ENCODE measurements at regions not wholly inside any gene's neighbourhood (a gene's known extent, or its start where the extent isn't known, plus 50 kb on each side); places are given as distances from the start of the nearest gene placed in this dataset.

DNA sequence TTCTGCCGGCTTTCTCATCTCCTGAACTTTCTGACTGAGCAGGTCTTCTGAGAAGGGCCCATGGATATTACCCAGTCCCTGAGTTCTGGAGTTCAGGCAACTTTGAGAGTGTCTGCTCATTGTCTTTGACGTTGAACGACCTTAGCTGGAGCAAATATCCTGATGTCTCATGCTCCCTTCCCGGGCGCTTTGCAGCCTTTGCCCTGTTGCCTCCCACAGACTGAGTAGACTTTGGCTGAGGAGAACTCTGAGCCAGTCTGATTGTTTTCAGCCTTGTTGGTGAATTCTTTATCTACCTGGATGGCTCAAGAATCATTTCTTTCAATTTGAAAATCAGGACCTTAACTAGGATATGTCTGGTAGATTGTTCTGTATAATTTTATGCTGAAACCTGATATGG lies 353.7 kb downstream of the GLRX3 start:
- no peaks in the 10 kb centered on the region for H3K9me3 ChIP-seq (ENCODE audit: control insufficient read depth, low read length)
- H3K4me1 ChIP-seq (ENCODE audit: control insufficient read depth, insufficient read depth, low read length, poor library complexity, severe bottlenecking): no peaks in the 10 kb centered on the region
- DNase-seq: no peak
- no peaks in the 10 kb centered on the region for H3K27me3 ChIP-seq (replicated peaks; ENCODE audit: control insufficient read depth, insufficient read depth, low read length, poor library complexity, severe bottlenecking)
- H3K27ac ChIP-seq (ENCODE audit: insufficient read depth, low read length, poor library complexity, severe bottlenecking): no peak overlapping the region
- H3K36me3 ChIP-seq (ENCODE audit: control insufficient read depth, insufficient read depth, low read length): no peaks in the 10 kb centered on the region
- H3K4me3 ChIP-seq (ENCODE audit: insufficient read depth, low read depth, low read length, poor library complexity, severe bottlenecking): no peak overlapping the region

DNA sequence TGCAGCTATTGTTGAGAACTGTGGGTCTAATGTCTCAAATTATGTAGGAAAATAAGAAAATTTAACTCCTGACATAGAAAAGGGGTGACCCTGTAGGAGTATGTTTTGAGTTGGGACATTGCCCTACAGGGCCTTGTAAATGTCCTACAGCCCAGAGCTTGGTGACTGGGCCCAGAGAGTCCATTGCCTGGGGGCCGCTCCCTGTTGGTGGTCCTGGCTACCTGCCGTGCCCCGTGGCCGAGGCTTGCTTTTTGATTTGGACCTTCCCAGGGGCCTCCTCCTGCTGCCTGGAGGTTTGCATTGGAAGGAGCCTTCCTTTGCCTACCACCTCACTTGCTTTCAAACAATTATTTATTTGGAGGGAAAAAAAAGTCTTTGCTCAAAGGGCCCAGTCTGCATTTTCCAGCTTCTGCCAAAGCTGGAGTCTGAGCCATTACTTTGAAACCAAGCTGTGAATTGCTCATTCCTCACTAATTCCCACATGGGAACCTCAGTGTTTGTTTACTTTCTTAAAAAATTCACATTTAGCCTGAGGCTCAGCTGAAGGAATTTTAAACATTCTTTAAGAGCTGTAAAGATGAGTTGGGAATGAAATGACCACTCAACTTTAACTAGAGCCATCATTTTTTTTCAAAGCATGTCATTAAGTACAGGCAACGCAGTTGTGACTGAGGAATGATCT lies 355.0 kb downstream of the GLRX3 start:
- no peak for DNase-seq
- no peak overlapping the region for H3K4me3 ChIP-seq (ENCODE audit: insufficient read depth, low read depth, low read length, poor library complexity, severe bottlenecking)
- no peaks in the 10 kb centered on the region for H3K9me3 ChIP-seq (ENCODE audit: control insufficient read depth, low read length)
- no peaks in the 10 kb centered on the region for H3K36me3 ChIP-seq (ENCODE audit: control insufficient read depth, insufficient read depth, low read length)
- no peak overlapping the region for H3K27ac ChIP-seq (ENCODE audit: insufficient read depth, low read length, poor library complexity, severe bottlenecking)
- no peaks in the 10 kb centered on the region for H3K27me3 ChIP-seq (replicated peaks; ENCODE audit: control insufficient read depth, insufficient read depth, low read length, poor library complexity, severe bottlenecking)
- H3K4me1 ChIP-seq (ENCODE audit: control insufficient read depth, insufficient read depth, low read length, poor library complexity, severe bottlenecking): no peaks in the 10 kb centered on the region

DNA sequence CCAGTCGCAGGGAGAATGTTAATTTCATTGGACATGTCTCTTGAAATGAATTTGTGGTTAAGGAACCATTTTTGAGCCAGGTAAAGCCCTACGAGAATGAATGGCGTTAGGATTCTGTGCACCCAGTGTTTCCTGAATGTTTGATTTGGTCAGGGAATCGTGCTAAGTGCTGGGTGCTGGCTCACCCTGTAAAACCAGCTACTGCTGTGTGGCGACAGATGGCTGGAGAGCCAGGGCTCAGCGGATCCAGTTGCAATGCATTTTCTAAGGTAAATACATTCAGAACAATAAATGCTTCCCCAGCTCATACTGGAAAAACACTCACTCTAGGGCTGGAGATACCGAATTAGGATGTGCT lies 355.5 kb downstream of the GLRX3 start:
- H3K27ac ChIP-seq (ENCODE audit: insufficient read depth, low read length, poor library complexity, severe bottlenecking): no peak overlapping the region
- H3K9me3 ChIP-seq (ENCODE audit: control insufficient read depth, low read length): no peaks in the 10 kb centered on the region
- H3K4me3 ChIP-seq (ENCODE audit: insufficient read depth, low read depth, low read length, poor library complexity, severe bottlenecking): no peak overlapping the region
- no peaks in the 10 kb centered on the region for H3K27me3 ChIP-seq (replicated peaks; ENCODE audit: control insufficient read depth, insufficient read depth, low read length, poor library complexity, severe bottlenecking)
- no peak for DNase-seq
- H3K4me1 ChIP-seq (ENCODE audit: control insufficient read depth, insufficient read depth, low read length, poor library complexity, severe bottlenecking): no peaks in the 10 kb centered on the region
- H3K36me3 ChIP-seq (ENCODE audit: control insufficient read depth, insufficient read depth, low read length): no peaks in the 10 kb centered on the region

DNA sequence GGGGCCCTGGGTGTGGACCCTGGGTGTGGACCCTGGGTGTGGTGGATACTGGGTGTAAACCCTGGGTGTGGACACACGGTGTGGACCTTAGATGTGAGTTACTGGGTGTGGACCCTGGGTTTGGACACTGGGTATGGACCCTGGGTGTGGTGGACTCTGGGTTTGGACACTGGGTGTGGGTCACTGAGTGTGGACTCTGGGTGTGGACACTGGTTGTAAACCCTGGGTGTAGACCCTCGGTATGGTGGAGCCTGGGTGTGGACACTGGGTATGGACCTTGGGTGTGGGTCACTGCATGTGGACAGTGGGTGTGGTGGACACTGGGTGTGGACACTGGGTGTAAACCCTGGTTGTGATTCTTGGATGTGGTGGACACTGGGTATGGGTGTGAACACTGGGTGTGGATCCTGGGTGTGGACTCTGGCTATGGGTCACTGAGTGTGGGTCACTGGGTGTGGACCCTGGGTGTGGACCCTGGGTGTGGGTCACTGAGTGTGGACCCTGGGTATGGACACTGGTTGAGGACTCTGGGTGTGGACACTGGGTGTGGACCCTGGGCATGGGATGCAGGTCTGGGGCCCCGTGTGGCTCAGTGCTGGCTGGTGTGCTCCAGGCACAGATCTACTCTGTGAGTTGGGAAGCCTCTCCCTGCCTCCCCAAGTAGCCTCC lies 356.2 kb downstream of the GLRX3 start:
- no peaks in the 10 kb centered on the region for H3K36me3 ChIP-seq (ENCODE audit: control insufficient read depth, insufficient read depth, low read length)
- no peaks in the 10 kb centered on the region for H3K27me3 ChIP-seq (replicated peaks; ENCODE audit: control insufficient read depth, insufficient read depth, low read length, poor library complexity, severe bottlenecking)
- no peaks in the 10 kb centered on the region for H3K9me3 ChIP-seq (ENCODE audit: control insufficient read depth, low read length)
- no peak overlapping the region for H3K4me3 ChIP-seq (ENCODE audit: insufficient read depth, low read depth, low read length, poor library complexity, severe bottlenecking)
- no peaks in the 10 kb centered on the region for H3K4me1 ChIP-seq (ENCODE audit: control insufficient read depth, insufficient read depth, low read length, poor library complexity, severe bottlenecking)
- DNase-seq: no peak
- no peak overlapping the region for H3K27ac ChIP-seq (ENCODE audit: insufficient read depth, low read length, poor library complexity, severe bottlenecking)

DNA sequence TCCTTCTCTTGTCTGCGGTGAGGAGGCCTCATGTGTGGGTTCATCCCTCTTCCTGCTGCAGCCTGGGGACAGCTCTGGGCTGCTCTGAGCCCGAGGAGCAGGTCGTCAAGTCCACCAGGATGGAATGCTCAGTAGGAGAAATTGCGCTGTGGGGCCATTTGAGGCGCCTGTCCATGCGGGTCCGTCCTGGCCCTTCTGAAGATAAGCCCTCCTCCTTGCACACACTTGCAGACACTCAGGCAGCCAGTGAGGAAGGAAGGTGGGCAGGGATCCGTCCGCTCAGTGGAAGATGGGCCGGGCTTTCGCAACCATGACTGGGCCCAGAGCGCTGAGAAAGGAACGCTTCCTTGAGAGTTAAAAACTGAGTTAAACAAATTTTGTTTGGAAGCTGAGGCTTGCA lies 356.8 kb downstream of the GLRX3 start:
- Histone ChIP-seq H3K9me3 (ENCODE audit: control insufficient read depth, low read length) (no peaks in the 10 kb centered on the region), H3K27ac (ENCODE audit: insufficient read depth, low read length, poor library complexity, severe bottlenecking) (no peak overlapping the region), H3K36me3 (ENCODE audit: control insufficient read depth, insufficient read depth, low read length) (no peaks in the 10 kb centered on the region)

DNA sequence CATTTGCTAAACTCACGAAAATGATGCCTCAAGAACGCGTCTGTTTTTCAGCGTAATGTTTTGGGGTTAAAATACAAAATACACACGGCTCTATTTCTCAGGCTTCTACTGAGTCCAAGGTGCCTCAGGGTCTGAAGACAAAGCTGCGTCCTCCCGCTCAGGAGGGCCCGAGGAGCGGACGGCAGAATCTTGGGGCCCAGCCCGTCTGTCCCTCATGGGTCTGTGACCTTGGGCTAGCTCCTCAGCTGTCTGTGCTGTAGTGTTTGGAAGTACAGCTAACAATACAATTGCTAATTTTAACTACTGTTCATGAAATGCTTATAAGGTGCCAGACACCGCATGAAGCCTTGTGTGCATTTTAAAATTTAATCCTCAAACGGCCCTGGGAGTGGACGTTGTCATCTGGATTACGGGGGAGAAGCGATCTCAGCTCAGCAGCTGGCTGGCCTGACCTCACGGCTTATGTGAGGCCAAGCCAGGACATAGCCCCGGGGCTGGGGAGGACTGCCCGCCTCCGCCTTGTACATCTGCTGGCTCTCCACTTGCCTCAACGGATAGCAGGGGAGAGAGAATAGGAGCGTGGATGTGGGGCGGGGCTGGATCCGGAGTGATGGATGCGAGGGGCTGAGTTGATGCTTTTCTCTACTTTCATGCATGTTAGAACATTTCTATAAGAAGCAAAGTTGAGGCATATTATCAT lies 357.4 kb downstream of the GLRX3 start:
- no peaks in the 10 kb centered on the region for H3K27me3 ChIP-seq (replicated peaks; ENCODE audit: control insufficient read depth, insufficient read depth, low read length, poor library complexity, severe bottlenecking)
- no peak for DNase-seq
- H3K9me3 ChIP-seq (ENCODE audit: control insufficient read depth, low read length): no peaks in the 10 kb centered on the region
- H3K36me3 ChIP-seq (ENCODE audit: control insufficient read depth, insufficient read depth, low read length): no peaks in the 10 kb centered on the region
- no peak overlapping the region for H3K4me3 ChIP-seq (ENCODE audit: insufficient read depth, low read depth, low read length, poor library complexity, severe bottlenecking)
- H3K27ac ChIP-seq (ENCODE audit: insufficient read depth, low read length, poor library complexity, severe bottlenecking): no peak overlapping the region
- H3K4me1 ChIP-seq (ENCODE audit: control insufficient read depth, insufficient read depth, low read length, poor library complexity, severe bottlenecking): no peaks in the 10 kb centered on the region

More for the DNA sequence above, 356.8 kb downstream of the GLRX3 start:
- Histone ChIP-seq H3K4me1 (ENCODE audit: control insufficient read depth, insufficient read depth, low read length, poor library complexity, severe bottlenecking) (no peaks in the 10 kb centered on the region), H3K4me3 (ENCODE audit: insufficient read depth, low read depth, low read length, poor library complexity, severe bottlenecking) (no peak overlapping the region), H3K27me3 (replicated peaks; ENCODE audit: control insufficient read depth, insufficient read depth, low read length, poor library complexity, severe bottlenecking) (no peaks in the 10 kb centered on the region)
- DNase-seq: no peak

DNA sequence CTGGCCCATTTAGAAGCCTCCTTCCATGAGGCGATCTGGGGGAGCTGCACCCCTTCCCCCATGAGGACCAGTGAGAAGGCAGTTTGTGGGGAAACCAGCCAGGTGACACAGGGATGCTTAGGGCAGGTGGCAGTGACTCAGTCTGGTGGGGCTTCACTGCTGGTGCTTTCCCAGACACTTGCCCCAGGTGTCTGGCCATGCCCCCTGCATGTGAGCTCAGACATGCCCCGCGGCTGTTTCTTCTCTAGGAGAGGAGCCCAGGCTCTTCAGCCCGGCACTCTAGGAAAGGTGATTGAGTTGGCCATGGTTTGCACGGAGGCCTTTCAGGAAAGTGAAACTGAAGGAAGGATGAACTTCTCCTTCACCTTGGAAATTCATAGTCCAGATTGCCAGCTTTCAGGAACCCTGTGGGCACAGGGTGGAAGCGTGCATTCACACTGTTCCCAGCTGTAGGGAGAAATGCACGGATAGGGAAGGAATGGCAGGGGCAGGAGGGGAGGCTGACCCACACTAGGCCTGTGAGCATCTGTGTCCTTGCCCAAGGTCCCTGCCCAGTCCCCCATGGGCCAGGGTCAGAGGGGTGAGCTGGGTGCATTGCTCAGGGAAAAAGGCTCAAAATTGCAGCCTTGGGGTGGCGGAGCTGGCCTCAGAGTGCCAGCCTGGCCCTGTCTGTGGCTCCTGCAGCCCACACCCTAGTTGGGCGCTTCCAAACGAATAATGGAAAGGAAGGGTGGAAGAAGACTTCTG lies 359.1 kb downstream of the GLRX3 start:
- Histone ChIP-seq H3K27me3 (replicated peaks; ENCODE audit: control insufficient read depth, insufficient read depth, low read length, poor library complexity, severe bottlenecking) (no peaks in the 10 kb centered on the region), H3K9me3 (ENCODE audit: control insufficient read depth, low read length) (no peaks in the 10 kb centered on the region), H3K4me3 (ENCODE audit: insufficient read depth, low read depth, low read length, poor library complexity, severe bottlenecking) (no peak overlapping the region), H3K27ac (ENCODE audit: insufficient read depth, low read length, poor library complexity, severe bottlenecking) (no peak overlapping the region), H3K4me1 (ENCODE audit: control insufficient read depth, insufficient read depth, low read length, poor library complexity, severe bottlenecking) (no peaks in the 10 kb centered on the region), H3K36me3 (ENCODE audit: control insufficient read depth, insufficient read depth, low read length) (no peaks in the 10 kb centered on the region)
- no peak for DNase-seq

DNA sequence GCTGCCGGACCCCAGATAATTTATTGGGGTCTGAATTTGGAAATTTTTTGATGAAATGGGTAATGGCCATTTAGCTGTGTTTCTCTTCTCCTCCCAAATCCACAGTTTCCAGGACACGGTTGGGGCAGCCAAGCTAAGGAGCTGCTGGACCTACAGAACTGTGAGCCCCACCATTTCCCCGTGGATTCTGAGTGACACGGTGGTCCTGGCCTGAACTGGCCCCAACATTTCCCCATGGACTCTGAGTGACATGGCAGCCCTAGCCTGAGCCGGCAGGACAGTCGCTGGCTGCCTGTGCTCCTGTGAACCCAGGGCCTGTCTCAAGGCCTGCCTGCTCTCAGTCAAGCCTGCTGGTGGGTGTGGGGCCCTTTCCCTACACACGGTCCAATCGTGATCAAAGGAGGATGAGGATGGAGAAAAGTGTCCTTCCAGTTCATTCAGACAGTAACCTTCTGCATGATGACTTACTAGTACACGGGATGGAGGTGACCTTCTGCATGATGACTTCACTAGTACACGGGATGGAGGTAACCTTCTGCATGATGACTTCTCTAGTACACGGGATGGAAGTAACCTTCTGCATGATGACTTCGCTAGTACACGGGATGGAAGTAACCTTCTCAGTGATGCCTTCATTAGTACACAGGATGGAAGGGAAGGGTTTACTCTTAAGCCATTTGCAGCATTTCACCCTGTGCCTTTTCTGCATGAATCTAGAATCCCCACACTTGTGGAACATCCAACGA lies 359.9 kb downstream of the GLRX3 start:
- H3K27me3 ChIP-seq (replicated peaks; ENCODE audit: control insufficient read depth, insufficient read depth, low read length, poor library complexity, severe bottlenecking): no peaks in the 10 kb centered on the region
- H3K4me3 ChIP-seq (ENCODE audit: insufficient read depth, low read depth, low read length, poor library complexity, severe bottlenecking): no peak overlapping the region
- no peaks in the 10 kb centered on the region for H3K4me1 ChIP-seq (ENCODE audit: control insufficient read depth, insufficient read depth, low read length, poor library complexity, severe bottlenecking)
- DNase-seq: no peak
- no peak overlapping the region for H3K27ac ChIP-seq (ENCODE audit: insufficient read depth, low read length, poor library complexity, severe bottlenecking)
- no peaks in the 10 kb centered on the region for H3K36me3 ChIP-seq (ENCODE audit: control insufficient read depth, insufficient read depth, low read length)
- H3K9me3 ChIP-seq (ENCODE audit: control insufficient read depth, low read length): no peaks in the 10 kb centered on the region

DNA sequence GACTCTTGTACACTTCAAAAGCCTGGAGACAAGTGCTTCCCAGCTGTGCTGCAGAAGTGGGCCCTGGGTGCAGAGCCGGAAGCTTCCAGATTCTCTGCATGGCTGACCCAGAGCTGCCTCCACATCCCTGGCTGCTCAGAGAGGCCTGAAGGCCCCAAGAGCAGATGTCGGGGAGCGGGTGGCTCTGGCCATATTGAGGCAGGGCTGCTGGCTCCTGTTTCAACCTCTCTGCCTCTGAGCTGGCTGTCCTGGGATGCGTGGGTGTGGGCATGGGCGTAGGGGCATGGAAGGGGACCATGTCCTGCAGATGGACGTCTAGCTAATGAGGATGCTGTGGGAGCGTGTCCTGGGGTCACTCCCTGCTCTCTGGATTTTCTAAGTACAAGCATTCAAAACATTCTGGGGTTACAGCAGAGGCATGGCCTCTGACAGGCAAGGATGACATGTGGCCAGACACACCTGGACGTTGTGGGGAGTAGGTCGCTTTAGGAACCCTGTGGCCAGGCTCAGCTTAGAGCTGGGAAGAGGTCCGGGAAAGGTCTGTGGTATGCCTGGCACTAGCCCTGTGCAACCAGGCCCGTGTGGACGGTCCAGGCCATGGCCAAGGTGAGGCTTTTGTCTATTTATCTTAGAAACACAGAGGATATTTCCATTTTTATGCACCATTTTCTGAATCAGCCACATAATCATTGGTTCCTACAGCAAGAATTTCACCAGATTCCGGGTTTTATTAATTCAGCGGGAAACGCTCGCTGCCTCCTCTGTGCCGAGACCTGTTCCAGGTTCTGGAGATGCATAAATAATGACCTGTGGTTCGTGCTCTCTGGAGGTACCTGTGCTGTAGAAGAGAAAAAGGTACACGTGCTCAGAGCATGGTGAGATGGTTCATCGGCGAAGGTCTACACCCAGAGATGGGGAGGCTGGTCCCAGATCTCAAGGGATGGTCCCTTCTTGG lies 361.1 kb downstream of the GLRX3 start:
- Histone ChIP-seq H3K27ac (ENCODE audit: insufficient read depth, low read length, poor library complexity, severe bottlenecking) (no peak overlapping the region), H3K9me3 (ENCODE audit: control insufficient read depth, low read length) (no peaks in the 10 kb centered on the region), H3K4me1 (ENCODE audit: control insufficient read depth, insufficient read depth, low read length, poor library complexity, severe bottlenecking) (no peaks in the 10 kb centered on the region), H3K4me3 (ENCODE audit: insufficient read depth, low read depth, low read length, poor library complexity, severe bottlenecking) (no peak overlapping the region), H3K27me3 (replicated peaks; ENCODE audit: control insufficient read depth, insufficient read depth, low read length, poor library complexity, severe bottlenecking) (no peaks in the 10 kb centered on the region), H3K36me3 (ENCODE audit: control insufficient read depth, insufficient read depth, low read length) (no peaks in the 10 kb centered on the region)
- no peak for DNase-seq

All from effector memory CD4-positive, alpha-beta T cell (primary cell).